OCI-M1 (cell line): ENCODE measurements at regions not wholly inside any gene's neighbourhood (a gene's known extent, or its start where the extent isn't known, plus 50 kb on each side); places are given as distances from the start of the nearest gene placed in this dataset.
A peak's percentile ranks its signal among the peaks of the same experiment; 100 is the strongest.

ENCODE experiments used
- DNase-seq: peaks from one replicate; lab custom pipeline; 2025; lab: John Stamatoyannopoulos, UW

DNA sequence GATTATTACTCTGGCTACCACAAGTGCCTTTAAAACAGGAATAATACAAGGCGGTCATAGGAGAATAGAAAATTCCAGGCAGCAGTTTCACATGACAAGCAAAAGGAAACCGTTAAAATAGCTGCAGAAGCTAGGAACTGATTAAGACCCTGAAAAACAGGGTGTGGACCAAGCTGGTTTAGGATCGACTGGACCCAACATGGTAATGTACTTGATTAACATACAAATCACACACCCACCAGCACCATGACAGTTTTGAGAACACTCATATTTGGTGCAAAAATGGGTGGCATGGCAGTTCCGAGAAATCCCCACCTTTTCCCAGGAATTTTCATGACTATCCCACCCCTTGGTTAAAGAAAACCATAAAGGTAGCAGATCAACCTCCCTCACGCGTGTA, 51.9 kb upstream of the TMEM163 start:
- DNase-seq, result peak; percentile 15

DNA sequence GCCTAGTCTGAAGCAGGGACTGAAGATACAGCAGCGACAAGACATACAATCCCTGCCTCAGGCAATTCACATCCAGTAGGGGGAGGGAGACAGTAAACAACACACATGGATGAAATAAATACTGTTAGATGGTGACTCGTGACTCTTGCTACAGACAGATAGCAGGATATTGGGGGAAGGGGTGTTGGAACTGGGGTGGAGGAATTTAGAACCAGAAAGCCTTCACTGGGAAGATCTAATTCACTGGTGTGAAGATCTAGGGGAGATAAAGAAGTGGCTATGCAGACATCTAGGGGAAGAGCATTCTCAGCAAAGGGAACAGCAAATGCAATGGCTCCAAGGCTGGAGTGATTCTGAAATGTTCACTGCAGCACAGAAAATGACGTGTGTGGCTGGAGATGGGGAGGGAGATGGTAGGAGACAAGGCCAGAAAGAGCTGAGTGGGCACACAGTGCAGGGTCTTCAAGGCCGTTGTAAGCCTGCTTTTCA, 52.6 kb upstream of the TMEM163 start:
- peak; percentile 15 for DNase-seq

DNA sequence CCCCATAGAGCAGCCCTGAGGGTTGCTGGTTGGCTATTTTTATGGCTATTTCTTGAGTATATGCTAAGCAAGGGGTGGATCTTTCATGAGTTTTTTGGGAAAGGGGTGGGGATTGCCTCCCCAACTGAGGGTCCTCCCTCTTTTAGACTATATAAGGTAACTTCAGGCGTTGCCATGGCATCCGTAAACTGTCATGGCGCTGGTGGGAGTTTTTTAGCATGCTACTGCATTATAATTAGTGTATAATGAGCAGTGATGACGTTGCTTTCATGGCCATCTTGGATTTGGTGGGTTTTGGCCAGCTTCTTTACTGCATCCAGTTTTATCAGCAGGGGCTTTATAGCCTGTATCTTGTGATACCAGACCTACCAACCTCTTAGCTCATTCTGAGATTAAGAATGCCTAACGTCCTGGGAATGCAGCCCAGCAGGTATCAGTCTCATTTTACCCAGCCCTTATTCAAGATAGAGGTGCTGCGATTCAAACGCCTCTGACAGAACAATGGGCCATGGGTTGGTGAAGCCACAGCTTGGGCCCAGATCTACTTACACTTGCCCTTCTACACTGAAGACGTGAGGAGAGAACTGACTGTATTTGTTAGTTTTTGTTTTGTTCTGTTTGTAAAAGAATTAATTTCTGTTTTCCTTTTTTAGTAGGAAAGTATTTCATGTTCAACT, 53.8 kb upstream of the TMEM163 start:
- no peak for DNase-seq

DNA sequence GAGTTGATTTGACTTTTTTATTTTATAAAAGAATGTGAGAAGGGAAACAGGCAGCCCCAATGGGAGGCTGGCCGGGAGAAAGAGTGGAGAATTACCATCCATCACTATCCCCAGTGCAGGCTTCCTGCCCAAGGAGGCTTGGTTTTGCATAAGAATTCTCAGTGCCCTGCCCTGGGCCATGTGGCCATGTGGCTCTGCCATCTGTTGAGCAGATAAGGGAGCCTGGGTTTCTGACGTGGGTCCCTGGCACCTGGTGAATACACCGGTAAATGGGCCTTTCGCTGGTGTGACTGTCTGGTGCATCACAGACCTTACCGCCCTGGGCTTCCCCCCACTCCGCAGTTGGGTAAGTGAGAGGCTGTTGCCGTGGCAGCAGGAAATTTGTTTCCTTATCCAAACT, 54.5 kb upstream of the TMEM163 start:
- no peak for DNase-seq

DNA sequence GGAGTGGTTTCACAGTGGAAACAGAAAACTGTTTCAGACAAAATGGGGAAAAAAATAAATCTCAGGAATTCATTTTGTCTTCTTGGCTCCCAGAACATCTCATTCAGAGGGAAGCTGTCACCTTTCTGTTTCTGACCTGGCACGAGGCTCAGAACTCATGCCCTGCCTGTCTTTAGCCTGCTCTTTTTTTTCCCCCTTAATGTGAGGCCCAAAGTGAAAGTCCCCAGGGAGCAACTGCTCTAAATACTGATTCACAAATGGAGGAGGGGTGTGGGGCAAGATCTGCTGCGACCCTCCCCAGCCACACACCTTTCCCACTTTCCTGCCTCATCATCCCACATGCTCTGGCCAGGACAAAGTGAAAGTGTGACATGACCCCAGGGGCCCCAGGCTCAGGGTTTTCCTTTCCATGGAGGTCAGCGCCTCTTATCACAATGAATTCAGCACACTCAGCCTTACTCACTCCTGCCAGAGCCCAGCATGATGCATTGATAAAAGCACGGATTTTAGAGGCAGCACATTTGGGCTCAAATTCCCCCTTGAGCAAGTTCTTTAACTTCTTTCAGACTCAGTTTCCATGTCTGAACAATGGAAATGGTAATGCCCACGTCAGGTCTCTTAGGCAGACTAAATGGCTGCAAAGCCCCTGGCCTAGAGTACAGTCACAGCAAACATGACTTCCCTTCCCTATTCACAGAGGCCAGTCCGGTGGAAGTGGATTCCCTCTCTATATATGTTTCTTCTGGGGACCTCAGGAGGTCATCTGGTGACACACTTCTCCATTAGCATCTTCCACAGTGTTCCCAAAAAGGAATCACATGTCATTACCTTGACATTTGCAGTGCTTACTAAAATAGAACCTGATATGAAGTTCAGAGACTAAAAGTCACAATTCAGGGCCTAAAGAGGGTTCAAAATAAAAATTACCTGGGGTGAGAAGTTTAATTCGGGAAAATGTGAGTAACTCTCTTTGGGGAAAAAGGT, 55.3 kb upstream of the TMEM163 start:
- DNase-seq, result peak; percentile 50

DNA sequence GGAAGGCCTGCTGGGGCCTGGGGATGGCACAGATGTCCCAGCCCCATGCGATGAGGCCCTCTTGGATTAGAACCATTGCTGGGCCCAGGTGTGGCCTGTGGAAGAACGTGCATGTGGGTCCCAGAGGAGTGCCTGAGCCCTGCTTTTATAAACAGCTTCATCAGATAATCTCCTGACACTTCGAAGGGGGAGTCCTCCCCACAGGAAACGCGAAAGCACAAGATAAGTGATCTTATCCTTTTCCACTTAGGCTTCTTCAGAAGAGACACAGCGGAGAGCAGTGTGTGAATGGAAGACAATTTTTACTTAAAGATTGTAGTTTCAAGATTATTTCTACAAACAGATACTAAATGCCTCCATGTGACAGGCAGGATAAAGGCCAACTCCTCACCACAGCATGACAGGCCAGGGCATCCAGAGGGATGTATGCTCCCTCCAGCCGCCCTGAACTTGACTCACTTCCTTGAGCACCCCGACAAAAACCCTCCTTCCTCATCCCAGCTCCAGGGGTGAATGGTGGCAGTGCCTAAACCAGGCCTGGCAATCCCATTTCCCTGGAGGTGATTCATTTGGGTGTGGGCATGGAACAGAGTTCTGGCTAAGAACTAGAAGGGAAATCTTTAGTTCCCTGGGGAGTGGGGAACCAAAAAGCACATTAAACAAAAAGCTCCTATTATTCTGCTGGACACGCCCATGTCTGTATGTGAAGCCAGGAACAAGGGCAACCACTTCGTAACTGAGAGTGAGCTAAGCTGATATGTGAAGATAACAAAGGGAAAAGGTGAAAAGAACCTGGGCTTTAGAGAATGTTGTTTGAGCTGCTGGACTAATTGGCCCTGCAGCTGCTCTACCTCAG, 56.2 kb upstream of the TMEM163 start:
- peak; percentile 44 for DNase-seq

DNA sequence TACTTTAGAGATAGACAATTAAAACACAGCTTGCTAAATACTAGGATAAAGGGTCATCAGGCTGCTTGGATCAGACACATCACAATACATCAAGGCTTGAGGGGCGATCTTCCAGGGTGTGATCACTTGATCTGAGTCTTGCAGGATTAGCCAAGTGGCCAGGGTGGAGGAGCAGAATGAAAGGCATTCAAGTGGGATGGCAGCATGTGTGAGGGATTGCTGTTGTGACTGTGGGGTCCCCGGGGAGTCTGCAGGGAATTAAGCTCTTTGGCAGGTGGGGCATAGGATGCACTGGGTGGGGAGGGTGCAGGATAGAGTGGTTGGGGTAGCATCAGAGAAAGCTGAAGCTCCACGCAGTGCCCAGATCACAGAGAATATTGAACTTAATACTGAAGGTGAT, 58.0 kb upstream of the TMEM163 start:
- no peak for DNase-seq

DNA sequence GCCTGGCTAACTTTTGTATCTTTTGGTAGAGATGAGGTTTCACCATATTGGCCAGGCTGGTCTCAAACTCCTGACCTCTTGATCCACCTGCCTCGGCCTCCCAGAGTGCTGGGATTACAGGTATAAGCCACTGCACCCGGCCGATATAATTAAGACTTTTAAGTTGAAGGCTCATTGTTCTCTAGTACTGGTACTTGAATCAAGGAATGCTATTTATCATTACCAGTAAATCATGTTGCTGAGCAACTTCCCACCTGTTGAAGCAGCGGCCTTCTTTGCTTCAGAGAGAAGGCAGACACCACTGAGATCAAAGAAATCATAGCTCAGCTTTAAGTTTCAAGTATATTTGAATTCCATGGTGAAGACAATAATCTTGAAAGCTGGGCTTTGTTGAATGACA, 58.8 kb upstream of the TMEM163 start:
- DNase-seq, result no peak

DNA sequence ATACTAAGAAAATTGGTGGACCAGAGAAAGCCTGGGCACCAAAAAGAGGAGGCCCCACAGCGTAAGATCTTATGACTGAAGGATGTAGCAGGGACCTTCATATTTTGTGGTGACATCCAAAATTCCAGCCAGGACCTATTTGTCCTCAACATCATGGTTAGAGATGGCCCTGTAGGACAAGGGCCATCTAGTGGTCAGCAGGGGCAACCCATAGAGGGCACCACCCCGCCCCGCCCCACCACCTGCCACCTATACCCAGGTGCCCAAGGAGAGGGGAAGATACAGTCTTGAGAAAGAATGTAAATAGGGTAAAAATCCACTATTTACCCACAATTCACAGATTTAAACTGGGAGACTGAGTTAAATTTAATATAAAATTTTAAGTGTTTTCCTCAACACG, 59.6 kb upstream of the TMEM163 start:
- DNase-seq, result peak; percentile 12

DNA sequence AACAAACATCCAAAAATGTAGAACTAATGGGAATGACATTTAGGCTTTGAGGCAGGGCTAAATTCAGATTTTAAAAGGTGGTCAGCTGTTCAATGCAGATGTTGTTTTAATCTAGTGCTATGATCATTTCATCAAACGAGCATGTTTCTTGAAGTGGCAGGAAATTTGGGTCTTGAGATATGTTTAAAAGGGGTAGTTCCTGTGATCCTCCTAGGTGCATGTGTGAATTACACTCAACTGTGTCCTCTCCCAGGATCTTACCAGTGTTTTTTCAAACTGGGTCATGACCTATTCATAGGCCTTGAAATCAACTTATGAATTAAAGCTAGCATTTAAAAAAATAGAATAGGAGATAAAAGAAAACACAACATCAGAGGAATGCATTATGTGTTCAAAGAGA, 57.4 kb upstream of the ACMSD start:
- DNase-seq, result no peak

DNA sequence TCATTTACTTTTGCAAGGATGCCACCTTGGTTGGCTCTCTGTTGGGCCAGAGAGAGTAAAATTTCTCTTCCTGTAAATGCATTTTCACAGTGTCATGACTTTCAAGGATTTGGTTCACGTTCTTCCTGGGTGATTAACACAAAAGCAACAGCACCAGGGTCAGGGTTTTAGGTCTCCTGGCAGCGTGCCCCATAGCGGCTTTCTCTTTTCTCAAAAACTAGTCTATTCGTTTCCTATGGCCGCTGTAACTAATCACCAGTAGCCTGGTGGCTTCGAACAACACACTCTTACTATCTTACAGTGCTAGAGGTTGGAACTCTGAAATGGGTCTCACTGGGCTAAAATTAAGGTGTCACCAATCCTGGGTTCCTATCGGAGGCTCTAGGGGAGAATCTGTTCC, 56.3 kb upstream of the ACMSD start:
- no peak for DNase-seq

DNA sequence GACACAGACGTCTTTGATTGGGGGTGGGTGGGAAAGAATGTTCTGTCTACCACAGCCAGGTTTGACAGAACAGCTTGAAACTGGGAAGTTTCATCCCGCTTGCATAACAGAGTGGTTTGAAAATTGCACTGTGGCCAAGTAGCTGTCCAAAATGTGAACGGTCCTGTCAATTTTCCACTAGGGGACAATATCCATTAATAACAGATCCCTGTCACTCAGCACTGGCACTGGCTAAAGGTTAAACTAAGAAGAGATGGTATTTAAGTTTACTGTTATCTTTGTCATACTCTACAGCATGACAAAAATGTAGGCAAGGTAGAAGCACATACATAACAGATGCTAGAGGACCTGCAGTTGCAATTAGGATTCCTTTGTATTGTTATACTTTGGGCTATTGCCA, 55.6 kb upstream of the ACMSD start:
- peak; percentile 84 for DNase-seq

DNA sequence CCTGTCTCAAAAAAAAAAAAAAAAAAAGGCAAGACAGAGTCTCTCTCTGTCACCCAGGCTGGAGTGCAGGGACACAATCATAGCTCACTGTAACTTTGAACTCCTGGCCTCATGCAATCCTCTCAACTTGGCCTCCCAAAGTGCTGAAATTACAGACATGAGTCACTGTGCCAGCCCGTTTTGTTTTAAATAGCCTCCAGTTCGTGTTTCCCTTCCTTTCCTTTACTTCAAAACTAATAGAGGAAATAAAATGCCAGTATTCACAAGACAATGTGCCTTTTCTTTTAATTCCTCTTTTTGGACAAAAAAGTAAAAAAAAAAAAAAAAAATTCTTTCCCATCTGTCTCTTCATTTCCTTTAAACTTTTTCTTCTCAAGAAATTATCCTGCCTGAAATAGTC, 54.5 kb upstream of the ACMSD start:
- no peak for DNase-seq

DNA sequence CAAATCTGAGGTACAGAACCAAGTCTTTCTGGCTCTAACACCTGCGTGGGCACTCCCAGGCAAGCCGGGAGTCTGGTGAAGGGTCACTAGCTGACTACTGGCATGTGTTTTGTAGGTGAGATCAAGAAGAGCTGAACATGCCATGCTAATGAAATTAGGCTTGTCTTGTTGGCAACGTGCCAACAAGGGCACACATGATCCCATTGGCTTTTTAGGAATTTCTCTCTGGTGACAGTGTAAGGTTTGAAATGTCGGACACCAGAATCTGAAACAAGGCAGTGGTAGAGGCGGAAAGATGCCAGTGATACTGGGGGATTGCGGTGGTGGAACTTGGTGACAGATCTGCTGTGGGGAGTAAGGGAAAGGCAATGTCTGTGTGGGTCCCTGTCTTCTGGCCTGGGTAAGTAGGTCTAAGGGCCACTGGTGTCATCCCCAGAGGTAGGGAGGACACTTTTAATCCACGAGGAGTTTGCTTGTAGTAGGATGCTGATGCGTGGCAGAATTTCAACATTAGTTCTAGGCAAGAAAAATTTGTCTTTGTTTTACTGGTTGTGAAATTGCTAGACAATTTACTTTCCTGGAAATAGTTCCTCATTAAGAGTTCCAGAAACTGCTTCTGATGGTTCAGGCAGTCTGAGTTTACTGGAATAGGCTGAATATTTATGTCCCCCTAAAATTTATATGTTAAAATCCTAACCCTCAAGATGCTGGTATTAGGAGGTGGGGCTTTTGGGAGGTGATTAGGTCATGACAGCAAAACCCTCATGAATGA, 52.6 kb upstream of the ACMSD start:
- DNase-seq, result no peak

DNA sequence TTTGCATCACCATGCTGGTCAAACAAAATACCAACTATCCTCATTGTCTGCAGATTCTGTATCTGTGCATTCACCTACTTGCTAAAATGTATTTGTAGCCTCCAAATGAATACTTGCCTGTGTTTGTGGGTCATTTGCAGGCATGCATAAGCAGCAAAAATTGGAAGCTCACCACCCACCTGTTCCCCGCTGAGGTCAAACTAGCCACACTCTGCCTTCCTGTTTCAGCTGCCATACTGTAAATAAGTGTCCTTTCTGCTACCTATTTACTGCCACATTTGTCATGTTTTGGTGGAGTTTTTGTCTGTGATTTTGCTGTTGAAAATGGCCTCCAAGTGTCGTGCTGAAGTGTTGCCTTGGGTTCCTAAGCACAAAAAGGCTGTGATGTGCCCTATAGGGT, 50.0 kb upstream of the ACMSD start:
- DNase-seq, result no peak
